ENCODE measurements at regions not wholly inside any gene's neighbourhood (a gene's known extent, or its start where the extent isn't known, plus 50 kb on each side); places are given as distances from the start of the nearest gene placed in this dataset.
A peak's percentile ranks its signal among the peaks of the same experiment; 100 is the strongest.

- DNase-seq (ENCODE audit: low read depth in 2 of 3, low spot score in 2 of 3) = no peak
These were observed 342.9 kb downstream of the FOXL1 start for GRCh38 chr16:86921289-86921688.

- DNase-seq (ENCODE audit: low read depth in 2 of 3, low spot score in 2 of 3) = no peak
These were observed 344.0 kb downstream of the FOXL1 start for GRCh38 chr16:86922311-86922710.

DNA sequence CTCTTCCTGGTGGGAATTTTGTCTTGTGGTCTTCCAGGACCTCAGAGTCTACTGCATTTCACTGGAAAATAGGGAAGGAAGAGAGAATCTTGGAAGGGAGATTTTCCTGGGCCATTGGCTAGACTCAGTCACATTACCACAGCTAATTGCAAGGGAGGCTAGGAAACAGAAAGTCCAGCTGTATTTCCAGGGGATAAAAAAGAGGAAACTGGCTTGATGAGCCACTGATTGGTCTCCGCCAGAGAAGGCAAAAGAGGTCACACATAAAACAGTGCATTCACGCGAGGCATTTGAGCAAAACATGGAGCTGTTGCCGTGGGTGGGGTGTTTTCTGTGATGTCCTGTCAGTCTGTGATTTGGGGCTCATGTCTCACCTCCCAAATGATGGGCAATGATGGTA, 345.3 kb downstream of the FOXL1 start:
- DNase-seq (ENCODE audit: low read depth in 2 of 3, low spot score in 2 of 3) = no peak

DNA sequence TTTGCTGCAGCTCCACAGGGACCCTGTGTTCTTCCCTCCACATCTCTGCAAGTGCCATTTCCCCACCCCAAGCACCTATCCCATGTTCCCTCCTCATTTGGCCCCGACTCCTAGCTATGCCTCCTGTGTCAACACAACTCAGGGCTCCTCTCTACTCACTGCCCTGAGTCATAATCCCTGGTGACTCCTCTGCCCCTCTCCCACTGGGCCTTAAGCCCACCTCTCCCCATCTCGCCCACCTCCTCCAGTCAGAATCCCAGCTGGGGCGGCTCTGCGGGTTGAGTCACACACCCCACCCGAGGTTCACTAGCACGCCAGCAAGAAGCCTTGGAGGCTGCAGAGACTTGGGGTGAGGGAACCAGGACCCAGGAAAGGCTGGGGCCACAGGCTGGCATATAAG, 346.2 kb downstream of the FOXL1 start:
- no peak for DNase-seq (ENCODE audit: low read depth in 2 of 3, low spot score in 2 of 3)

- DNase-seq (ENCODE audit: low read depth in 2 of 3, low spot score in 2 of 3) = peak in 1 of 3 donors; percentile 32
These were observed 346.9 kb downstream of the FOXL1 start for GRCh38 chr16:86925067-86925791.

- no peak for DNase-seq (ENCODE audit: low read depth in 2 of 3, low spot score in 2 of 3)
These were observed 348.1 kb downstream of the FOXL1 start for GRCh38 chr16:86926181-86927094.

DNA sequence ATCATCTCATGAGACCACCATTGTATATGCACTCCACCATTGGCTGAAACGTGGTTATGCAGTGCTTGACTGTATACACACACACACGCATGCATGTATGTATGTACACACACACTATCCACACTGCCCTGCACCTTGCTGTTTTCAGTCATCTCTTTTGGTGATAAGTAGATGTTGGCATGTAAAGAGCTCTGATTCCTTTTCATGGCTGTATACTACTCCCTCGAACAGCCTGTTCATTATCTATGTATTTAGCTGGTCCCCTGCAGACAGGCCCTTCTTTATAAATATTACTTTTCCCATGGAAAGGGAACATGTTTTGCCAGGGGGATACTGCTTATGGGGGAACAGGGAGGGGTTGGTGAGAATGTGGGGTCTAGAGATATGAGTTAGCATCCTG, 349.4 kb downstream of the FOXL1 start:
- no peak for DNase-seq (ENCODE audit: low read depth in 2 of 3, low spot score in 2 of 3)

- peak in 1 of 3 donors; percentile 13 for DNase-seq (ENCODE audit: low read depth in 2 of 3, low spot score in 2 of 3)
These were observed 350.2 kb downstream of the FOXL1 start for GRCh38 chr16:86928523-86929011.

GRCh38 chr16:86929057-86929871, 350.9 kb downstream of the FOXL1 start:
- DNase-seq (ENCODE audit: low read depth in 2 of 3, low spot score in 2 of 3) = peak in 2 of 3 donors; percentile 26 to 28

GRCh38 chr16:86930001-86930400, 351.7 kb downstream of the FOXL1 start:
- DNase-seq (ENCODE audit: low read depth in 2 of 3, low spot score in 2 of 3) = no peak

GRCh38 chr16:86930663-86931373, 352.5 kb downstream of the FOXL1 start:
- no peak for DNase-seq (ENCODE audit: low read depth in 2 of 3, low spot score in 2 of 3)

- DNase-seq (ENCODE audit: low read depth in 2 of 3, low spot score in 2 of 3) = no peak
These were observed 353.1 kb downstream of the FOXL1 start for GRCh38 chr16:86931410-86931941.

DNA sequence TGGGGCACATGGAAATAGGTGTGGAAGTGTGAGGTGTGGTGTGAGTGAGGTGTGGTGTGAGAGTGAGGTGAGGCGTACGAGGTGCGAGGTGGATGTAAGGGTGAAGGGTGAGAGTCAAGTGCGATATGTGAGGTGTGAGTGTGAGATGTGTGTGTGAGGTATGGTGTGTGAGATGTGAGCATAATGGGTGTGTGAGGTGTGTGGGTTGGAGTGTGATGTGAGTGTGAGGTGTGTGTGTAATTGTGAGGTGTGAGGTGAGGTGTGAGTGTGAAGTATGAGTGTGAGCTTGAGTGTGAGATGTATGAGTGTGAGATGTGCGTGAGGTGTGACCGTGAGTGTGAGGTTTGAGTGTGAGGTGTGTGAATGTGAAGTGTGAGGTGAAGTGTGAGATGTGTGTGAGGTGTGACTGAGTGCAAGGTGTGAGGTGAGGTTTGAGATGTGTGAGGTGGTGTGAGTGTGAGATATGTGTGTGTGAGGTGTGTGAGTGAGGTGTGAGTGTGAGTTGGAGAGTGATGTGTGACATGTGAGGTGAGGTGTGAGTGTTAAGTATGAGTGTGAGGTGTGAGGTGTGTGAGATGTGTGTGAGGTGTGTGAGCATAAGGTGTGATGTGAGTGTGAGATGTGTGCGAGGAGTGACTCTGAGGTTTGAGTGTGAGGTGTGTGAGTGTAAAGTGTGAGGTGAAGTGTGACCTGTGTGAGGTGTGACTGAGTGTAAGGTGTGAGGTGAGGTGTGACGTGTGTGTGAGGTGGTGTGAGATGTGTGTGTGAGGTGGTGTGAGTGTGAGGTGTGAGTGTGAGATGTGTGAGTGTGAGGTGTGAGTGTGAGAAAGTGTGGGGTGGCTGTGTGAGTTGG, 354.0 kb downstream of the FOXL1 start:
- no peak for DNase-seq (ENCODE audit: low read depth in 2 of 3, low spot score in 2 of 3)

DNA sequence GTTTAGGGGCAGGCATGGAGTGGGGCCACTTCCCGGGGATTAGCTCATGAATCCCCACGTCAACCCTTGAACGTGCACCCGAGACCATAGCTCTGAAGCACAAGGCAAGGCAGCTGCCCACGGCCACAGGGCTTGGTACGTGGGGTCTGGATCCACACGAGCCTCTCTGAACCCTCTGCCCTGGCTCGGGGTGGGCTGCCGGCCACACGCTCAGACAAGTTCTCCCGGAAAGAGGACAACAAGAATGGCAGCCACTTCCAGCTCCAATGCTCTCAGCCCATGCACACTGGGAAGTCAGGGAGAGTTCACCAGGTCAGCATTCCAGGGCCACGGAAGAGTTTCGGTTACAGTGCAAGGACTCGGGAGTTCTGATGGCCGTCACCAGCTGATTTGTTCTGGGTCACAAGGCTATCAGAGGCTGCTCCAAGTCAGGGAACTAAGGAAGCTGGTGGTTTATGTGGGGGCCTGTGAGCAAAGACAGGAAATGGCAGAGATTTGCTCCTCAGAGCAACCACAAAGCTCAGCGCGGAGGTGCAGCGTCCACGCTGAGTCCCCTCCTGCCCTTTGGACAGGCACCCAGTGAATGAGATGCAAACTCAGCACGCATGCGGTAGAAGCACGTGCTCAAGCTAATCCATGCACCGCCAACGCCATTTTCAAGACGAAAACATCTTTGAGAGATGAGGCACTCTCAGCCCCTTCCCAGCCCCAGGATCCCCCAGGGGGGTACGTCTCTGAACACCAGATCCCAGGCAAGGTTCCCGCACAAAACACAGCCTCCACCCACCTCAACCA, 356.4 kb downstream of the FOXL1 start:
- DNase-seq (ENCODE audit: low read depth in 2 of 3, low spot score in 2 of 3) = no peak

DNA sequence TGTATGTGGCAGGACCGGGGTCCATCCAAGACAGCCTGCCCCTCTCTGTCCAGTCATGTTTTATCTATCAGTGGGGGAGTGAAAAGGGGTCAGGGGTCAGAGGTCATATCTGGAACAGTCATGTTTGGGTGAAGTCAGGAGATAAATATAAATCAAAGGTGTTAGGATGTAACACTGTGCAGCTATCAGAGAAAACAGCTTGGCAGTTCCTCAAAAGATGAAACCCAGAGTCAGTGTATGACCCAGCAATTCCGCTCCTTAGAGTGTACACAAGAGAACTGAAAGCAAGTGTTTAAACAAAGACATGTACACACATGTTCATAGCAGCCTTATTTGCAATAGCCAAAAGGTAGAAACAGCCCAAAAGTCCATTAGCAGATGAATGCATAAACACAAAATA, 361.3 kb downstream of the FOXL1 start:
- DNase-seq (ENCODE audit: low read depth in 2 of 3, low spot score in 2 of 3) = no peak

- DNase-seq (ENCODE audit: low read depth in 2 of 3, low spot score in 2 of 3) = no peak
These were observed 363.4 kb downstream of the FOXL1 start for GRCh38 chr16:86941731-86942130.

DNA sequence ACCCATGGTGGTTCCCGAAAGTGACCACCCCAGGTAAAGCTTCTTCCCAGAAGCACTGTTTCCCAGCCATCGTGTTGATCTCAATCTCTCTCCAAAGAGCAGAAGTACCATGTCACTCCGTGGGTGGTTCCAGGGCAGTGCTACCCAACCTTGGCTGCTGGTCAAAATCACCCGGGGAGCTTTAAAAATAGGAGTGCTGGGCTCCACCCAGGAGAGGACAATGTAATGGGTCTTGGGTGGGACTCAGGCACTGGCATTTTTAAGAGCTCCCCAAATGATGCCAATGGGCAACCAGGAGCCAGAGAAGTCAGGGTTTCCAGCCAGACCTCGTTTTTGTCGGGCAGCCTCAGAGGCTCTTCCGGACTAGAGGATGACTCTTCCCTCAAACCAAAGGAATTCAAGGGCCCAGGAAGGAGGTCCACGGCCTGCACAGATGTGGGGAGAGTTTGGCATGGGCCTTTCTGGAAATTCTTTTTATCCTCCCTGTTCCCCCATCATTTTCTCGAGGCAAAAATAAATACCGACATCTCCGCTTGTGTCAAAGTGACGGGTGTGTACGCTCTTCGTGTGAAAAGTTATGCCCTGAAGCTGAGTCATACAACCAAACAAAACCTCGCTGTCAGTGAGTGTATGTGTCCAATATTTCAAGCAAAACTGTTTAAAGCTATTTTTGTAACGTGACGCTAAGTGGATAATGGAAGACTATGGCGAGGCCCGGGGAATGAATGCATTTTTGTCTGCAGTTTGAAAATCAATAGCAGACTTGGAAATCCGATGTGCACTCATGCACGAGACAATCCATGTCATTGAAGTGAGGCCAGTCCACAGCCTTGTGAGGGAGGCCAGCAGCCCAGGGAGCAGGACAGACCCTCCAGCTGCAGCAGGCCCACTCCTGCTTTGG, 364.1 kb downstream of the FOXL1 start:
- no peak for DNase-seq (ENCODE audit: low read depth in 2 of 3, low spot score in 2 of 3)
